HepG2 (cell line): ENCODE measurements at regions not wholly inside any gene's neighbourhood (a gene's known extent, or its start where the extent isn't known, plus 50 kb on each side); places are given as distances from the start of the nearest gene placed in this dataset.

Source experiments
- ATAC-seq: fragments of 200-7000 bp; cut with Tn5 transposase; 3 replicates; pipeline ENCODE4 v1.9.1; 2020; ENCODE audit warnings: mild to moderate bottlenecking, moderate library complexity
- BruUV-seq: library from RNA; stranded (reverse); fragments of 400-500 nt; replicated peaks from 2 replicates; lab custom pipeline; 2021; lab: Mats Ljungman, UMichigan
- CTCF ChIA-PET: fragments of 300-600 bp; formaldehyde crosslinking; extraction: SDS; loops from one replicate; lab custom pipeline; 2021; ENCODE audit warnings: low total read pairs, inconsistent platforms, low intra/inter-chr PET ratio; lab: Yijun Ruan, JAX
- POLR2A ChIA-PET: fragments of 350-600 bp; sonication (Branson Sonifier 250); formaldehyde crosslinking; loops from one replicate; lab custom pipeline; 2020; ENCODE audit warnings: antibody characterized with exemption, inconsistent platforms; lab: Yijun Ruan, JAX
- DNase-seq: peaks from one replicate; pipeline ENCODE4 v3.0.0-alpha.2; 2015; ENCODE audit warnings: low spot score
- FAIRE-seq: peaks from 3 replicates; lab custom pipeline; 2011; peaks lifted over from hg19 to GRCh38; lab: Jason Lieb, UNC
- H2AFZ ChIP-seq: one replicate; pipeline ENCODE4 v1.6.1; 2011; ENCODE audit warnings: low read length, inconsistent platforms
- H3K27ac ChIP-seq: fragments of 300-600 bp; 3 replicates; pipeline ENCODE4 v1.8.0; 2011; ENCODE audit warnings: mixed run types, mild to moderate bottlenecking, mixed read lengths, low read length, inconsistent platforms; ENCODE audit not compliant: insufficient read depth; ENCODE audit errors: extremely low read length
- H3K27me3 ChIP-seq, 2 experiments: fragments of 200-600 bp in 1 of 2; 2 replicates in 1 of 2; 3 replicates in 1 of 2; pipeline versions ENCODE4 v1.6.0 to v1.8.0; 2011; ENCODE audit warnings: low read length in 2 of 2, mild to moderate bottlenecking in 2 of 2, moderate library complexity in 2 of 2, inconsistent platforms in 1 of 2; ENCODE audit not compliant: insufficient read depth in 2 of 2, control insufficient read depth in 1 of 2
- H3K36me3 ChIP-seq, 2 experiments: fragments of 200-600 bp in 1 of 2; replicated peaks in 1 of 2; 2 replicates in 1 of 2; 3 replicates in 1 of 2; pipeline versions ENCODE4 v1.5.1 to v1.8.0; 2011; ENCODE audit warnings: low read length in 2 of 2, inconsistent platforms in 1 of 2; ENCODE audit not compliant: insufficient read depth in 2 of 2, control insufficient read depth in 1 of 2
- H3K4me1 ChIP-seq: 2 replicates; pipeline ENCODE4 v1.5.1; 2012; ENCODE audit warnings: low read length, inconsistent platforms; ENCODE audit not compliant: insufficient read depth
- H3K4me2 ChIP-seq: 2 replicates; pipeline ENCODE4 v1.6.0; 2011; ENCODE audit warnings: low read depth, low read length, inconsistent platforms
- H3K4me3 ChIP-seq, 3 experiments: fragments of 200-600 bp in 1 of 3; sonication (generic), shearing (Covaris generic) in 1 of 3; replicated peaks in 1 of 3; 2 replicates each; pipeline ENCODE4 v1.5.1; 2011 to 2016; ENCODE audit warnings: low read length in 3 of 3, inconsistent platforms in 2 of 3, low read depth in 2 of 3, mild to moderate bottlenecking in 2 of 3, control low read depth in 1 of 3, mixed read lengths in 1 of 3; ENCODE audit not compliant: insufficient read depth in 1 of 3
- H3K79me2 ChIP-seq: one replicate; pipeline ENCODE4 v1.6.1; 2011; ENCODE audit warnings: low read length, inconsistent platforms; ENCODE audit not compliant: insufficient read depth
- H3K9ac ChIP-seq: 2 replicates; pipeline ENCODE4 v1.6.0; 2011; ENCODE audit warnings: mild to moderate bottlenecking, low read depth, low read length, inconsistent platforms; ENCODE audit not compliant: insufficient read depth
- H3K9me3 ChIP-seq: 2 replicates; pipeline ENCODE4 v1.5.1; 2012; ENCODE audit warnings: mild to moderate bottlenecking, low read length
- H4K20me1 ChIP-seq: 2 replicates; pipeline ENCODE4 v1.6.0; 2011; ENCODE audit warnings: inconsistent platforms, mild to moderate bottlenecking, low read length, moderate library complexity; ENCODE audit not compliant: insufficient read depth
- AGO2 ChIP-seq: fragments of 200-400 bp; formaldehyde crosslinking; optimal IDR thresholded peaks from 2 replicates; pipeline ENCODE3; 2017; ENCODE audit warnings: mild to moderate bottlenecking, low read depth, low read length, moderate library complexity
- TAF15 ChIP-seq: fragments of 200-400 bp; formaldehyde crosslinking; IDR thresholded peaks from one replicate; pipeline ENCODE4 v1.6.1; 2018; ENCODE audit warnings: mild to moderate bottlenecking, low read depth, low read length; ENCODE audit not compliant: poor library complexity, severe bottlenecking
- ZBTB25 ChIP-seq: IDR thresholded peaks from 2 replicates; pipeline ENCODE4 v1.6.1; 2018; ENCODE audit warnings: missing genetic modification reagents
- ZNF407 ChIP-seq: sonication (generic); formaldehyde crosslinking; IDR thresholded peaks from one replicate; pipeline ENCODE4 v1.5.1; 2020; ENCODE audit warnings: mild to moderate bottlenecking, missing genetic modification reagents; ENCODE audit errors: not compliant biosample characterization
- ZSCAN22 ChIP-seq: sonication (generic); formaldehyde crosslinking; IDR thresholded peaks from 2 replicates; pipeline ENCODE4 v1.4.0; 2020; ENCODE audit warnings: mild to moderate bottlenecking, missing genetic modification reagents
- WGBS: methylation state at CpG from one replicate; pipeline ENCODE4 v1.1.6; 2017; ENCODE audit warnings: low lambda C conversion rate; 5-methylcytosine and 5-hydroxymethylcytosine counted together
- in situ Hi-C: cut with HindIII; loops from 2 replicates; pipeline ENCODE4 v1.10.0; 2017; ENCODE audit warnings: low pct_unique_long_range_greater_than_20kb; ENCODE audit not compliant: extremely low pct_ligation_motif_present
- intact Hi-C: fragments of 100-400 bp; cut with micrococcal nuclease; formaldehyde crosslinking; loops from one replicate; pipeline ENCODE4 v1.10.0; 2022; ENCODE audit not compliant: unreplicated experiment

- TF ChIP-seq ZNF407 (no peak), ZSCAN22 (CRISPR knock-in tag) (no peak)
Measured at GRCh38 chr5:6319116-6319515, 59.2 kb downstream of the MED10 start (continued).

GRCh38 chr5:6317116-6317798, 61.1 kb downstream of the MED10 start:
- TF ChIP-seq ZBTB25 (no peak), TAF15 (no peak), AGO2 (no peak)
- TF ChIP-seq, all 625 proteins: peak for 0
- no peak overlapping the region for H2AFZ ChIP-seq
- H3K27ac ChIP-seq: no peak overlapping the region
- no peak for DNase-seq
- no peak for ATAC-seq
- no peaks in the 10 kb centered on the region for H3K4me1 ChIP-seq
- intact Hi-C loops (no loop called here), in situ Hi-C loops (no loop called here)
- H3K36me3 ChIP-seq: no peaks in the 10 kb centered on the region
- no peak overlapping the region for H3K4me2 ChIP-seq
- H3K9me3 ChIP-seq: no peaks in the 10 kb centered on the region
- no peak overlapping the region for H3K4me3 ChIP-seq
- no peaks in the 10 kb centered on the region for H3K79me2 ChIP-seq
- no peaks in the 10 kb centered on the region for H4K20me1 ChIP-seq
- CTCF ChIA-PET: no interaction called here
- H3K27me3 ChIP-seq: no peaks in the 10 kb centered on the region
- no peak for FAIRE-seq
- POLR2A ChIA-PET: no interaction called here
- WGBS: 32% methylated on average over 3 of the region's 4 CpGs
- BruUV-seq: no TSS peak
- H3K9ac ChIP-seq: no peak overlapping the region
